Endothelial cell of umbilical vein (primary cell): ENCODE measurements at regions not wholly inside any gene's neighbourhood (a gene's known extent, or its start where the extent isn't known, plus 50 kb on each side); places are given as distances from the start of the nearest gene placed in this dataset.

ENCODE experiments used
- BruUV-seq: library from RNA; stranded (reverse); fragments of 400-500 nt; replicated peaks from 2 replicates; lab custom pipeline; 2021; lab: Mats Ljungman, UMichigan
- CTCF ChIA-PET: fragments of 300-600, 350-600 bp; sonication (Branson Sonifier 250); formaldehyde crosslinking; loops from one replicate; lab custom pipeline; 2021; ENCODE audit warnings: antibody characterized with exemption, inconsistent platforms; lab: Charles Lee
- POLR2A ChIA-PET: fragments of 300-600, 350-600 bp; sonication (Branson Sonifier 250); formaldehyde crosslinking; loops from one replicate; lab custom pipeline; 2021; ENCODE audit warnings: antibody characterized with exemption, inconsistent platforms; lab: Charles Lee
- DNase-seq: peaks from one replicate; pipeline ENCODE4 v3.0.0-alpha.2; 2011; ENCODE audit warnings: low read depth, low spot score
- FAIRE-seq: peaks from 2 replicates; lab custom pipeline; 2011; peaks lifted over from hg19 to GRCh38; lab: Jason Lieb, UNC
- H2AFZ ChIP-seq: 2 replicates; pipeline ENCODE4 v1.6.0; 2012; ENCODE audit warnings: low read depth, low read length, control low read depth, inconsistent platforms
- H3K27ac ChIP-seq: 2 replicates; pipeline ENCODE4 v1.5.1; 2011; ENCODE audit warnings: low read depth, mild to moderate bottlenecking, control low read depth, low read length, moderate library complexity; ENCODE audit not compliant: insufficient read depth
- H3K27me3 ChIP-seq, 2 experiments: 2 replicates each; pipeline versions ENCODE4 v1.6.0 to v1.6.1; 2011; ENCODE audit warnings: low read length in 2 of 2, mixed read lengths in 1 of 2; ENCODE audit not compliant: control insufficient read depth in 2 of 2, insufficient read depth in 2 of 2
- H3K36me3 ChIP-seq, 2 experiments: 2 replicates in 1 of 2; 3 replicates in 1 of 2; pipeline ENCODE4 v1.5.1; 2011; ENCODE audit warnings: low read length in 2 of 2, mild to moderate bottlenecking in 1 of 2, moderate library complexity in 1 of 2; ENCODE audit not compliant: control insufficient read depth in 2 of 2, insufficient read depth in 2 of 2; ENCODE audit errors: extremely low read depth in 1 of 2
- H3K4me1 ChIP-seq: 3 replicates; pipeline ENCODE4 v1.5.1; 2011; ENCODE audit warnings: mild to moderate bottlenecking, low read length; ENCODE audit not compliant: control insufficient read depth, insufficient read depth; ENCODE audit errors: extremely low read depth
- H3K4me2 ChIP-seq: 2 replicates; pipeline ENCODE4 v1.6.1; 2011; ENCODE audit warnings: low read length, control low read depth, mixed read lengths; ENCODE audit not compliant: insufficient read depth
- H3K4me3 ChIP-seq, 3 experiments: fragments of 200-600 bp in 1 of 3; sonication (generic), shearing (Covaris generic) in 1 of 3; replicated peaks in 1 of 3; 2 replicates each; pipeline ENCODE4 v1.5.1; 2011 to 2016; ENCODE audit warnings: control low read depth in 3 of 3, low read length in 3 of 3, mild to moderate bottlenecking in 2 of 3, inconsistent platforms in 1 of 3, low read depth in 1 of 3, moderate library complexity in 1 of 3; ENCODE audit not compliant: insufficient read depth in 1 of 3
- H3K79me2 ChIP-seq: 2 replicates; pipeline ENCODE4 v1.6.0; 2012; ENCODE audit warnings: low read length, inconsistent platforms; ENCODE audit not compliant: control insufficient read depth, insufficient read depth
- H3K9ac ChIP-seq: replicated peaks from 2 replicates; pipeline ENCODE3; 2011; ENCODE audit warnings: low read length, control low read depth; ENCODE audit not compliant: insufficient read depth; ENCODE audit errors: extremely low read depth
- H3K9me1 ChIP-seq: replicated peaks from 3 replicates; pipeline ENCODE4 v1.6.0; 2011; ENCODE audit warnings: mild to moderate bottlenecking, low read length; ENCODE audit not compliant: control insufficient read depth, insufficient read depth; ENCODE audit errors: extremely low read depth
- H3K9me3 ChIP-seq: replicated peaks from 2 replicates; pipeline ENCODE4 v1.5.1; 2012; ENCODE audit warnings: low read length, inconsistent platforms; ENCODE audit not compliant: control insufficient read depth, insufficient read depth
- H4K20me1 ChIP-seq: replicated peaks from 2 replicates; pipeline ENCODE3; 2011; ENCODE audit warnings: mild to moderate bottlenecking, low read length; ENCODE audit not compliant: control insufficient read depth, insufficient read depth; ENCODE audit errors: extremely low read depth
- CTCF ChIP-seq, 2 donors: IDR thresholded peaks; 1 replicate in 1 of 2; 2 replicates in 1 of 2; pipeline ENCODE4 v1.5.1; 2011; ENCODE audit warnings: low read length in 2 of 2, mild to moderate bottlenecking in 2 of 2, moderate library complexity in 2 of 2, control low read depth in 1 of 2, inconsistent platforms in 1 of 2, low read depth in 1 of 2; ENCODE audit not compliant: insufficient read depth in 1 of 2; ENCODE audit errors: extremely low read depth in 1 of 2
- EZH2 ChIP-seq: IDR thresholded peaks from 2 replicates; pipeline ENCODE4 v1.6.1; 2012; ENCODE audit warnings: borderline replicate concordance, low read depth, mild to moderate bottlenecking, moderate library complexity, low read length, inconsistent platforms; ENCODE audit not compliant: severe bottlenecking
- FOS ChIP-seq: IDR thresholded peaks from 2 replicates; pipeline ENCODE4 v1.6.1; 2011; ENCODE audit warnings: mild to moderate bottlenecking, low read length, moderate library complexity, borderline replicate concordance; ENCODE audit not compliant: insufficient read depth
- GATA2 ChIP-seq: IDR thresholded peaks from 2 replicates; pipeline ENCODE4 v1.7.0; 2011; ENCODE audit warnings: low read depth, mild to moderate bottlenecking, moderate library complexity, mixed read lengths, low read length; ENCODE audit not compliant: insufficient read length, insufficient read depth
- JUN ChIP-seq: IDR thresholded peaks from 2 replicates; pipeline ENCODE4 v1.6.1; 2011; ENCODE audit warnings: borderline replicate concordance, low read depth; ENCODE audit not compliant: insufficient read length, insufficient read depth
- MAX ChIP-seq: IDR thresholded peaks from 2 replicates; pipeline ENCODE4 v1.6.1; 2011; ENCODE audit not compliant: insufficient read depth, insufficient read length
- MYC ChIP-seq: IDR thresholded peaks from one replicate; pipeline ENCODE4 v1.6.1; 2011; ENCODE audit warnings: mild to moderate bottlenecking, low read depth, low read length
- POLR2A ChIP-seq: IDR thresholded peaks from 2 replicates; pipeline ENCODE4 v1.6.1; 2012; ENCODE audit warnings: low read depth, mild to moderate bottlenecking, control low read depth, low read length
- POLR2AphosphoS5 ChIP-seq: IDR thresholded peaks from 2 replicates; pipeline ENCODE4 v1.6.1; 2012; ENCODE audit warnings: low read depth, mild to moderate bottlenecking, control low read depth, low read length, moderate library complexity; ENCODE audit not compliant: insufficient read depth
- dilution Hi-C: fragments of 300-500 bp; cut with MboI; formaldehyde crosslinking; loops from one replicate; pipeline ENCODE4 v1.15.0; 2019; ENCODE audit warnings: low sequenced_read_pairs; ENCODE audit not compliant: extremely low pct_ligation_motif_present
- intact Hi-C: fragments of 100-400 bp; cut with micrococcal nuclease; formaldehyde crosslinking; loops from one replicate; pipeline ENCODE4 v1.10.0; 2022

- FAIRE-seq (no peak), DNase-seq (no peak)
- Histone ChIP-seq H3K27me3 (no peaks in the 10 kb centered on the region), H3K9me3 (peaks cover 3% of the 10 kb centered on the region), H3K79me2 (no peaks in the 10 kb centered on the region), H3K9ac (no peak overlapping the region), H3K27ac (no peak overlapping the region), H4K20me1 (no peaks in the 10 kb centered on the region), H3K4me1 (no peaks in the 10 kb centered on the region), H3K9me1 (no peaks in the 10 kb centered on the region), H2AFZ (no peak overlapping the region), H3K4me3 (no peak overlapping the region), H3K36me3 (no peaks in the 10 kb centered on the region), H3K4me2 (no peak overlapping the region)
- dilution Hi-C loops (no loop called here), intact Hi-C loops (no loop called here)
- no TSS peak for BruUV-seq
- TF ChIP-seq MAX (no peak), MYC (no peak), EZH2 (no peak), POLR2AphosphoS5 (no peak), GATA2 (no peak), POLR2A (no peak), CTCF (IDR thresholded peaks at IDR 0.05; ENCODE audit: extremely low read depth in 1 of 2, insufficient read depth in 1 of 2, low read depth in 1 of 2, low read length in 2 of 2) (no peak), FOS (no peak), JUN (no peak)
- CTCF ChIA-PET: no interaction called here
- POLR2A ChIA-PET: no interaction called here
These were observed 632.9 kb downstream of the CDH8 start for GRCh38 chr16:61403386-61403785.
